IMR-90 (cell line): ENCODE measurements at regions not wholly inside any gene's neighbourhood (a gene's known extent, or its start where the extent isn't known, plus 50 kb on each side); places are given as distances from the start of the nearest gene placed in this dataset.

Experiments
- ATAC-seq: fragments of 200-7000 bp; cut with Tn5 transposase; 2 replicates; pipeline ENCODE4 v1.9.1; 2020; ENCODE audit warnings: low read depth, mild to moderate bottlenecking, moderate library complexity
- BruUV-seq: library from RNA; stranded (reverse); fragments of 400-500 nt; replicated peaks from 2 replicates; lab custom pipeline; 2021; lab: Mats Ljungman, UMichigan
- CTCF ChIA-PET: fragments of 300-600 bp; formaldehyde crosslinking; extraction: SDS; loops from one replicate; lab custom pipeline; 2021; ENCODE audit warnings: antibody characterized with exemption; lab: Yijun Ruan, JAX
- POLR2A ChIA-PET: fragments of 300-600 bp; sonication (Branson Sonifier 250); formaldehyde crosslinking; loops from one replicate; lab custom pipeline; 2022; ENCODE audit warnings: antibody characterized with exemption; ENCODE audit not compliant: unreplicated experiment; lab: Charles Lee
- DNase-seq: peaks from one replicate; pipeline ENCODE4 v3.0.0; 2013
- H2AFZ ChIP-seq: replicated peaks from 2 replicates; pipeline ENCODE3; 2013; ENCODE audit warnings: low read length, mild to moderate bottlenecking; ENCODE audit not compliant: poor library complexity
- H2AK5ac ChIP-seq: 2 replicates; pipeline ENCODE4 v1.6.1; 2013; ENCODE audit warnings: low read depth, low read length, inconsistent platforms
- H2AK9ac ChIP-seq: replicated peaks from 2 replicates; pipeline ENCODE3; 2013; ENCODE audit warnings: mild to moderate bottlenecking, low read depth, low read length, moderate library complexity; ENCODE audit not compliant: poor library complexity
- H2BK120ac ChIP-seq: 2 replicates; pipeline ENCODE4 v1.6.1; 2013; ENCODE audit warnings: low read depth, low read length, inconsistent platforms
- H2BK15ac ChIP-seq: 3 replicates; pipeline ENCODE4 v1.6.1; 2013; ENCODE audit warnings: low read depth, low read length, inconsistent platforms
- H2BK20ac ChIP-seq: 2 replicates; pipeline ENCODE4 v1.6.1; 2013; ENCODE audit warnings: low read depth, mild to moderate bottlenecking, inconsistent platforms, low read length, moderate library complexity
- H2BK5ac ChIP-seq: 2 replicates; pipeline ENCODE4 v1.6.1; 2013; ENCODE audit warnings: mild to moderate bottlenecking, low read depth, low read length, inconsistent platforms; ENCODE audit not compliant: poor library complexity, severe bottlenecking
- H3K14ac ChIP-seq: replicated peaks from 2 replicates; pipeline ENCODE4 v1.6.1; 2013; ENCODE audit warnings: low read depth, low read length, inconsistent platforms
- H3K18ac ChIP-seq: 2 replicates; pipeline ENCODE4 v1.6.1; 2013; ENCODE audit warnings: low read depth, low read length, control low read depth
- H3K23ac ChIP-seq: 2 replicates; pipeline ENCODE4 v1.6.1; 2013; ENCODE audit warnings: low read depth, low read length, inconsistent platforms
- H3K27ac ChIP-seq: 2 replicates; pipeline ENCODE4 v1.5.1; 2013; ENCODE audit warnings: mild to moderate bottlenecking, control low read depth, low read length; ENCODE audit not compliant: insufficient read depth
- H3K27me3 ChIP-seq: 2 replicates; pipeline ENCODE4 v1.6.1; 2013; ENCODE audit warnings: low read length; ENCODE audit not compliant: control insufficient read depth, insufficient read depth
- H3K36me3 ChIP-seq: 2 replicates; pipeline ENCODE4 v1.6.1; 2013; ENCODE audit warnings: low read length, mixed read lengths; ENCODE audit not compliant: control insufficient read depth, insufficient read depth
- H3K4ac ChIP-seq: 2 replicates; pipeline ENCODE4 v1.6.1; 2013; ENCODE audit warnings: low read depth, low read length, inconsistent platforms
- H3K4me1 ChIP-seq: 2 replicates; pipeline ENCODE4 v1.6.1; 2013; ENCODE audit warnings: low read length, mixed read lengths; ENCODE audit not compliant: control insufficient read depth, insufficient read depth
- H3K4me2 ChIP-seq: 2 replicates; pipeline ENCODE4 v1.6.1; 2013; ENCODE audit warnings: low read depth, mild to moderate bottlenecking, control low read depth, low read length, moderate library complexity
- H3K4me3 ChIP-seq: 2 replicates; pipeline ENCODE4 v1.5.1; 2013; ENCODE audit warnings: low read depth, mild to moderate bottlenecking, control low read depth, low read length, moderate library complexity; ENCODE audit not compliant: insufficient read depth
- H3K56ac ChIP-seq: 2 replicates; pipeline ENCODE4 v1.6.1; 2013; ENCODE audit warnings: low read length, inconsistent platforms; ENCODE audit not compliant: insufficient read depth; ENCODE audit errors: extremely low read depth
- H3K79me1 ChIP-seq, 2 experiments: 2 replicates each; pipeline ENCODE4 v1.6.1; 2013; ENCODE audit warnings: low read length in 2 of 2, inconsistent platforms in 1 of 2, low read depth in 1 of 2
- H3K9ac ChIP-seq: 2 replicates; pipeline ENCODE4 v1.6.1; 2013; ENCODE audit warnings: low read depth, low read length, control low read depth
- H3K9me1 ChIP-seq: 2 replicates; pipeline ENCODE4 v1.6.1; 2013; ENCODE audit warnings: low read length, inconsistent platforms; ENCODE audit not compliant: insufficient read depth
- H3K9me3 ChIP-seq: 2 replicates; pipeline ENCODE4 v1.6.1; 2013; ENCODE audit warnings: low read length; ENCODE audit not compliant: control insufficient read depth, insufficient read depth
- H4K20me1 ChIP-seq: 2 replicates; pipeline ENCODE4 v1.6.1; 2013; ENCODE audit warnings: low read length, inconsistent platforms; ENCODE audit not compliant: insufficient read depth
- H4K5ac ChIP-seq: 2 replicates; pipeline ENCODE4 v1.6.1; 2013; ENCODE audit warnings: mild to moderate bottlenecking, low read depth, low read length, control low read depth
- H4K8ac ChIP-seq, 2 experiments: 2 replicates each; pipeline ENCODE4 v1.6.1; 2013; ENCODE audit warnings: low read depth in 2 of 2, low read length in 2 of 2, control low read depth in 1 of 2, inconsistent platforms in 1 of 2
- H4K91ac ChIP-seq: 2 replicates; pipeline ENCODE4 v1.6.1; 2013; ENCODE audit warnings: low read depth, low read length, inconsistent platforms; ENCODE audit not compliant: insufficient read depth
- BHLHE40 ChIP-seq: fragments of 150-350 bp; IDR thresholded peaks from 2 replicates; pipeline ENCODE4 v1.6.1; 2016; ENCODE audit warnings: mild to moderate bottlenecking, low read depth, low read length
- CEBPB ChIP-seq: IDR thresholded peaks from 2 replicates; pipeline ENCODE4 v1.6.1; 2012; ENCODE audit warnings: low read depth, low read length, improper control_type of control experiment
- CHD1 ChIP-seq: IDR thresholded peaks from 2 replicates; pipeline ENCODE4 v1.6.1; 2012; ENCODE audit warnings: low read depth, low read length, improper control_type of control experiment
- FOS ChIP-seq: fragments of 150-350 bp; IDR thresholded peaks from 2 replicates; pipeline ENCODE4 v1.6.1; 2016; ENCODE audit warnings: low read depth, low read length
- MAFK ChIP-seq: IDR thresholded peaks from 2 replicates; pipeline ENCODE4 v1.6.1; 2012; ENCODE audit warnings: low read depth, low read length, improper control_type of control experiment
- MAZ ChIP-seq: IDR thresholded peaks from 2 replicates; pipeline ENCODE4 v1.6.1; 2012; ENCODE audit warnings: low read depth, mild to moderate bottlenecking, low read length, improper control_type of control experiment, moderate library complexity, borderline replicate concordance
- MXI1 ChIP-seq: IDR thresholded peaks from 2 replicates; pipeline ENCODE4 v1.6.1; 2012; ENCODE audit warnings: low read depth, mild to moderate bottlenecking, low read length, moderate library complexity, borderline replicate concordance
- NFE2L2 ChIP-seq: fragments of 150-350 bp; IDR thresholded peaks from 2 replicates; pipeline ENCODE4 v1.6.1; 2016; ENCODE audit warnings: low read depth, mild to moderate bottlenecking, low read length
- POLR2A ChIP-seq: IDR thresholded peaks from 2 replicates; pipeline ENCODE4 v1.6.1; 2012; ENCODE audit warnings: mild to moderate bottlenecking, low read depth, low read length
- RAD21 ChIP-seq: IDR thresholded peaks from 2 replicates; pipeline ENCODE4 v1.6.1; 2012; ENCODE audit warnings: low read length, improper control_type of control experiment
- RCOR1 ChIP-seq: IDR thresholded peaks from 2 replicates; pipeline ENCODE4 v1.6.1; 2012; ENCODE audit warnings: mild to moderate bottlenecking, low read length, improper control_type of control experiment; ENCODE audit not compliant: insufficient replicate concordance
- RFX5 ChIP-seq: IDR thresholded peaks from 2 replicates; pipeline ENCODE4 v1.8.0; 2012; ENCODE audit warnings: low read depth, mild to moderate bottlenecking, low read length, moderate library complexity
- SMC3 ChIP-seq: fragments of 150-350 bp; IDR thresholded peaks from 2 replicates; pipeline ENCODE4 v1.6.1; 2016; ENCODE audit warnings: low read depth, mild to moderate bottlenecking, antibody characterized with exemption, low read length, moderate library complexity
- WGBS, 2 experiments: methylation state at CpG; one replicate each; pipeline versions ENCODE4 v1.1.5 to v1.1.7; 2013; ENCODE audit warnings: missing lambda C conversion rate in 2 of 2; ENCODE audit not compliant: insufficient read length in 1 of 2; ENCODE audit errors: extremely low coverage in 2 of 2; 5-methylcytosine and 5-hydroxymethylcytosine counted together
- dilution Hi-C: fragments of 300-500 bp; cut with HindIII; formaldehyde crosslinking; loops from one replicate; pipeline ENCODE4 v1.14.3; 2018; ENCODE audit warnings: low sequenced_read_pairs; ENCODE audit not compliant: unreplicated experiment
- in situ Hi-C: fragments of 300-500 bp; cut with MboI; formaldehyde crosslinking; loops from 3 replicates; pipeline ENCODE4 v1.14.3; 2019; ENCODE audit warnings: low sequenced_read_pairs, inconsistent platforms, mixed read lengths
- intact Hi-C: fragments of 100-400 bp; cut with micrococcal nuclease; formaldehyde crosslinking; loops from 2 replicates; pipeline ENCODE4 v1.10.0; 2022
- TF ChIP-seq, protein P1 (sequence below): fragments of 150-350 bp; IDR thresholded peaks from 2 replicates; pipeline ENCODE4 v1.6.1; 2017; ENCODE audit warnings: mild to moderate bottlenecking, antibody characterized with exemption, low read length, low read depth
- TF ChIP-seq, protein P2 (sequence below): conservative IDR thresholded peaks from 2 replicates; pipeline ENCODE4 v1.5.1; 2012; ENCODE audit warnings: mild to moderate bottlenecking, low read depth, low read length, improper control_type of control experiment
- TF ChIP-seq, protein P3 (sequence below): fragments of 150-350 bp; IDR thresholded peaks from 2 replicates; pipeline ENCODE4 v1.6.1; 2016; ENCODE audit warnings: low read depth, mild to moderate bottlenecking, low read length, moderate library complexity, borderline replicate concordance

DNA sequence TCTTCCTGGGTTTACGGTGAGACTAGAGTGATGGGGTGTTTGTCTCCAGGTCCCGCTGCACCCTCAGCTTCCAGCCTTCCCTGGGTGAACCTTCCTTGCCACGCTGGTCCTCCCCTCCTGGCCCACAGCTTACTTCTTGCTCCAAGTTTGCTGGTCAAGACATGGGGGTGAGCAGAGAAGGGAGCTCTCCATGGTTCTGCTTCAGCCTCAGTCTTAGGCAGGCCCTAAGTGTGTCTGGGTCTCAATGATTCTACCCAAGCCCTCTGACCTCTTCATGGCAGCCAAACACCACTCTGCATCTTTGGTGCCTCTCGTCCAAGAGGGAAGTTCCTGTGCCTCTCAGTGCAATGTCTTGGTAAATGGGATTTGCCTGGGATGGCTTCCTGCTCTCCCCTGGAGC is 356.5 kb upstream of the KLF6 start:
- Histone ChIP-seq H3K18ac (no peak overlapping the region), H2BK120ac (no peak overlapping the region), H4K91ac (no peak overlapping the region), H2AK5ac (no peak overlapping the region), H3K23ac (no peak overlapping the region), H2BK20ac (no peak overlapping the region), H4K8ac (no peak overlapping the region), H3K14ac (no peak overlapping the region), H3K4me1 (peaks cover 2% of the 10 kb centered on the region; the same call in 1 of the 2 replicates), H3K27ac (no peak overlapping the region), H3K9ac (no peak overlapping the region), H4K20me1 (no peaks in the 10 kb centered on the region), H3K9me3 (peaks cover 2% of the 10 kb centered on the region; the same call in 1 of the 2 replicates), H3K56ac (no peak overlapping the region), H3K36me3 (no peaks in the 10 kb centered on the region), H2AK9ac (no peak overlapping the region), H4K5ac (no peak overlapping the region), H2BK5ac (no peak overlapping the region), H3K4me3 (no peak overlapping the region), H3K4ac (no peak overlapping the region), H3K27me3 (no peaks in the 10 kb centered on the region), H2AFZ (no peak overlapping the region), H3K9me1 (0 out of 2 replicates have a peak, but pooled peaks cover 3% of the 10 kb centered on the region), H2BK15ac (no peak overlapping the region), H3K79me1 (no peaks in the 10 kb centered on the region), H3K4me2 (no peak overlapping the region)
- ChIA-PET POLR2A (no interaction called here), CTCF (no interaction called here)
- peak; percentile 63; the same call in 1 of the 2 replicates for ATAC-seq
- in situ Hi-C loops: no loop called here
- WGBS, 2 experiments: no CpG with 5 or more reads among the region's 4 CpGs
- dilution Hi-C loops: no loop called here
- TF ChIP-seq CHD1 (no peak), RAD21 (no peak), MAFK (no peak), NFE2L2 (no peak), CEBPB (no peak), MXI1 (no peak), POLR2A (no peak), MAZ (no peak), RFX5 (no peak), BHLHE40 (no peak), FOS (no peak), RCOR1 (no peak), SMC3 (no peak)
- TF ChIP-seq, protein P1, sequence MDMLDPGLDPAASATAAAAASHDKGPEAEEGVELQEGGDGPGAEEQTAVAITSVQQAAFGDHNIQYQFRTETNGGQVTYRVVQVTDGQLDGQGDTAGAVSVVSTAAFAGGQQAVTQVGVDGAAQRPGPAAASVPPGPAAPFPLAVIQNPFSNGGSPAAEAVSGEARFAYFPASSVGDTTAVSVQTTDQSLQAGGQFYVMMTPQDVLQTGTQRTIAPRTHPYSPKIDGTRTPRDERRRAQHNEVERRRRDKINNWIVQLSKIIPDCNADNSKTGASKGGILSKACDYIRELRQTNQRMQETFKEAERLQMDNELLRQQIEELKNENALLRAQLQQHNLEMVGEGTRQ: no peak
- TF ChIP-seq, protein P2, sequence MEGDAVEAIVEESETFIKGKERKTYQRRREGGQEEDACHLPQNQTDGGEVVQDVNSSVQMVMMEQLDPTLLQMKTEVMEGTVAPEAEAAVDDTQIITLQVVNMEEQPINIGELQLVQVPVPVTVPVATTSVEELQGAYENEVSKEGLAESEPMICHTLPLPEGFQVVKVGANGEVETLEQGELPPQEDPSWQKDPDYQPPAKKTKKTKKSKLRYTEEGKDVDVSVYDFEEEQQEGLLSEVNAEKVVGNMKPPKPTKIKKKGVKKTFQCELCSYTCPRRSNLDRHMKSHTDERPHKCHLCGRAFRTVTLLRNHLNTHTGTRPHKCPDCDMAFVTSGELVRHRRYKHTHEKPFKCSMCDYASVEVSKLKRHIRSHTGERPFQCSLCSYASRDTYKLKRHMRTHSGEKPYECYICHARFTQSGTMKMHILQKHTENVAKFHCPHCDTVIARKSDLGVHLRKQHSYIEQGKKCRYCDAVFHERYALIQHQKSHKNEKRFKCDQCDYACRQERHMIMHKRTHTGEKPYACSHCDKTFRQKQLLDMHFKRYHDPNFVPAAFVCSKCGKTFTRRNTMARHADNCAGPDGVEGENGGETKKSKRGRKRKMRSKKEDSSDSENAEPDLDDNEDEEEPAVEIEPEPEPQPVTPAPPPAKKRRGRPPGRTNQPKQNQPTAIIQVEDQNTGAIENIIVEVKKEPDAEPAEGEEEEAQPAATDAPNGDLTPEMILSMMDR: no peak
- TF ChIP-seq, protein P3, sequence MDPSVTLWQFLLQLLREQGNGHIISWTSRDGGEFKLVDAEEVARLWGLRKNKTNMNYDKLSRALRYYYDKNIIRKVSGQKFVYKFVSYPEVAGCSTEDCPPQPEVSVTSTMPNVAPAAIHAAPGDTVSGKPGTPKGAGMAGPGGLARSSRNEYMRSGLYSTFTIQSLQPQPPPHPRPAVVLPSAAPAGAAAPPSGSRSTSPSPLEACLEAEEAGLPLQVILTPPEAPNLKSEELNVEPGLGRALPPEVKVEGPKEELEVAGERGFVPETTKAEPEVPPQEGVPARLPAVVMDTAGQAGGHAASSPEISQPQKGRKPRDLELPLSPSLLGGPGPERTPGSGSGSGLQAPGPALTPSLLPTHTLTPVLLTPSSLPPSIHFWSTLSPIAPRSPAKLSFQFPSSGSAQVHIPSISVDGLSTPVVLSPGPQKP: no peak
- no TSS peak for BruUV-seq
- intact Hi-C loops: no loop called here
- DNase-seq: peak; percentile 40
